ENCODE measurements at regions not wholly inside any gene's neighbourhood (a gene's known extent, or its start where the extent isn't known, plus 50 kb on each side); places are given as distances from the start of the nearest gene placed in this dataset.

DNA sequence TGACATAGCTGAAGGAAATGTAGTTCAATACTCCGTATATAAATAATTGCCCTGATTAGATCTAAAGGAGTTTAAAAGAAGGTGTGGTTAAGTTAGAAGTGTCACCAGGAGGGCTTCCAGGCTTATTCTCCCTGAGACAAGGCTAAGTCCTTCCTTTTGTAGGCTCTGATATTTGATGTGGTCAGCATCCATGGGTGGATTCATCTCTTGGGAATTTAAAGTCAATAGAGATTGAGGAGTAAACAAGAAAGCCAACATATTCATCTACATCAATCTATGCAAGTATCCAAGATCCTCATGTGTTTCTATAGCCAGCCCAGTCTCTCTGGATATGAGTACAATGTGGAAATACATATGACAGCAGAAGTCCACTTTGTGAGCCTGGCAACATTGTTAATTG is 76.8 kb downstream of the KCTD12 start:
- peaks cover 11% of the 10 kb centered on the region; the same call in 1 of the 2 replicates for H3K4me1 ChIP-seq (ENCODE audit: insufficient read depth)
- H3K4me3 ChIP-seq = no peak overlapping the region
- no peaks in the 10 kb centered on the region for H3K9me3 ChIP-seq (ENCODE audit: low read depth)
- H3K27me3 ChIP-seq (replicated peaks; ENCODE audit: insufficient read depth) = no peaks in the 10 kb centered on the region
- no peaks in the 10 kb centered on the region for H3K36me3 ChIP-seq (ENCODE audit: low read depth)
- no peak overlapping the region for H3K4me2 ChIP-seq (ENCODE audit: unreplicated experiment)
- 91 to 97% methylated on average over 1 of the region's 1 CpG for WGBS, 2 experiments (ENCODE audit: low coverage in 1 of 2, low lambda C conversion rate in 2 of 2, missing lambda C conversion rate in 2 of 2)
- no peak overlapping the region for H3K27ac ChIP-seq
- peaks cover 6% of the 10 kb centered on the region; the same call in 1 of the 2 replicates for H3F3A ChIP-seq (ENCODE audit: insufficient read depth)
- in situ Hi-C loops (cut with MboI) = no loop called here
- TF ChIP-seq EZH2phosphoT487 (IDR thresholded peaks at IDR 0.05; ENCODE audit: insufficient read depth, low read depth) (no peak), EZH2 (IDR thresholded peaks at IDR 0.05; ENCODE audit: insufficient read depth, poor library complexity, severe bottlenecking) (no peak)
- no peaks in the 10 kb centered on the region for H3K9me2 ChIP-seq (ENCODE audit: insufficient read depth)
- no peak overlapping the region for H3K9ac ChIP-seq
- DNase-seq = no peak
- no peaks in the 10 kb centered on the region for H4K20me1 ChIP-seq (ENCODE audit: insufficient read depth)
- H2AFZ ChIP-seq = no peak overlapping the region
- H3K79me2 ChIP-seq (ENCODE audit: insufficient read depth) = no peaks in the 10 kb centered on the region

DNA sequence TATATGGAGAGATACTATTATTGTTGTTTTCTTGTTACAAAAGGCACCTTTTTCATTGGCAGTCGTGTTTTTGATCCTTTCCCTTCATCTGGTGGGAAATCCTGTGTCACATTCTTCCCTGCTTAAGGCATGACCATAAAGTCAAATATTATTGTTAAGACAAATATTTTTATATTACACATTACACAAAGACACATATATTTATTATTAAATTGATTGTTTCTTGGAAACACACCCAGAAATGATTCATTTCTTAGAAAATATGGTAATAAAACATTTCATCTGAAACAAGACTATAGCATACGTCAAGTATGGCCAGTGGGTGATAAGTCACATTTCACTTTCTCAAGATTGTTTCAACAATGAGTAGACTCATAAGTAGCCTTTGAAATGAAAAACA is 77.3 kb downstream of the KCTD12 start:
- 46 to 58% methylated on average over 2 of the region's 2 CpGs for WGBS, 2 experiments (ENCODE audit: low coverage in 1 of 2, low lambda C conversion rate in 2 of 2, missing lambda C conversion rate in 2 of 2)
- no peak for TF ChIP-seq EZH2phosphoT487 (IDR thresholded peaks at IDR 0.05; ENCODE audit: insufficient read depth, low read depth)
- TF ChIP-seq EZH2 (IDR thresholded peaks at IDR 0.05; ENCODE audit: insufficient read depth, poor library complexity, severe bottlenecking) = no peak
- Histone ChIP-seq H3K9me3 (ENCODE audit: low read depth) (no peaks in the 10 kb centered on the region), H2AFZ (no peak overlapping the region), H3K4me1 (ENCODE audit: insufficient read depth) (peaks cover 11% of the 10 kb centered on the region; the same call in 1 of the 2 replicates), H3K27me3 (replicated peaks; ENCODE audit: insufficient read depth) (no peaks in the 10 kb centered on the region), H3F3A (ENCODE audit: insufficient read depth) (peaks cover 6% of the 10 kb centered on the region; the same call in 1 of the 2 replicates), H3K4me3 (no peak overlapping the region), H3K9me2 (ENCODE audit: insufficient read depth) (no peaks in the 10 kb centered on the region), H3K79me2 (ENCODE audit: insufficient read depth) (no peaks in the 10 kb centered on the region), H3K27ac (no peak overlapping the region), H3K9ac (no peak overlapping the region), H3K4me2 (ENCODE audit: unreplicated experiment) (no peak overlapping the region), H4K20me1 (ENCODE audit: insufficient read depth) (no peaks in the 10 kb centered on the region), H3K36me3 (ENCODE audit: low read depth) (no peaks in the 10 kb centered on the region)
- in situ Hi-C loops (cut with MboI) = no loop called here
- no peak for DNase-seq

DNA sequence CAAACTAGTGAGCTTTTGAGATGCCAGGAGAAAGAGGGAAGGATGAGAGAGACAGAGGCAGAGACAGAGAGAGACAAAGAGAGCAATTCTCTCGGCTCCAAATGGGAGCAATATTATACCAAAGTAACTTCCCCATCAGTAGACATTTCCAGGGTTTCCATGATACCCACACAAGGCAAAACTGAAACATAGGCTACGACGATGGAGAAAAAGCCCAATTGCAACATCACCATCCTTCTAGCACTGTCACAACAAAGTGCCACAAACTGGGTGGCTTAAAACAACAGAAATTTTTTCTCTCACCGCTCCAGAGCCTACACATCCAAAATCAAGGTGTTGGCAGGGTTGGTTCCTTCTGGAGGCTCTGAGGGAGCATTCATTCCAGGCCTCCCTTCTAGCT is 81.4 kb downstream of the KCTD12 start:
- no peaks in the 10 kb centered on the region for H3K79me2 ChIP-seq (ENCODE audit: insufficient read depth)
- H3K9me3 ChIP-seq (ENCODE audit: low read depth) = no peaks in the 10 kb centered on the region
- in situ Hi-C loops (cut with MboI) = no loop called here
- H3K4me3 ChIP-seq = no peak overlapping the region
- H3K27me3 ChIP-seq (replicated peaks; ENCODE audit: insufficient read depth) = no peaks in the 10 kb centered on the region
- H3K4me2 ChIP-seq (ENCODE audit: unreplicated experiment) = no peak overlapping the region
- DNase-seq = no peak
- no peaks in the 10 kb centered on the region for H3F3A ChIP-seq (ENCODE audit: insufficient read depth)
- 79 to 81% methylated on average over 4 of the region's 4 CpGs for WGBS, 2 experiments (ENCODE audit: low coverage in 1 of 2, low lambda C conversion rate in 2 of 2, missing lambda C conversion rate in 2 of 2)
- H4K20me1 ChIP-seq (ENCODE audit: insufficient read depth) = no peaks in the 10 kb centered on the region
- no peaks in the 10 kb centered on the region for H3K36me3 ChIP-seq (ENCODE audit: low read depth)
- no peak overlapping the region for H3K9ac ChIP-seq
- H3K9me2 ChIP-seq (ENCODE audit: insufficient read depth) = no peaks in the 10 kb centered on the region
- H3K27ac ChIP-seq = no peak overlapping the region
- no peaks in the 10 kb centered on the region for H3K4me1 ChIP-seq (ENCODE audit: insufficient read depth)
- H2AFZ ChIP-seq = no peak overlapping the region
- TF ChIP-seq EZH2phosphoT487 (IDR thresholded peaks at IDR 0.05; ENCODE audit: insufficient read depth, low read depth) (no peak), EZH2 (IDR thresholded peaks at IDR 0.05; ENCODE audit: insufficient read depth, poor library complexity, severe bottlenecking) (no peak)

DNA sequence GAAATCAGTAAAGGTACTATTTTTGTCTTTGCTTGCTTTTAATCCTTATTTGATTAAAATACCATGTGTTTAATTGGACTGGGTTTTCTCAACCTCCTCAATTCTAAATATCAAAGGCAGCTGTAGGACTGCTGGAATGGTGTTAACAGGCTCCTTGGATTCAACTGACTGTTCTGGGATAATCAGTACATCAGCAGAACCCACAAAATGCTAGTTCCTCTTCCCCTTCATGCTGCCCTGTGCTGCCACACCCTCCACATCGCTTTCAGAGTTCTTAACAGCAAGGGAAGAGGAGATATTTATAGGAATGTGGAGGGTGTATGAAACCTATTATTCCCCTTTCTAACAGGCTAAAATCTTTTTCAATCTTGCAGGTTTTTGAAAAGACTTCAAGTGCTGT is 82.4 kb downstream of the KCTD12 start:
- Histone ChIP-seq H3K4me2 (ENCODE audit: unreplicated experiment) (no peak overlapping the region), H3K4me1 (ENCODE audit: insufficient read depth) (no peaks in the 10 kb centered on the region), H3K9me2 (ENCODE audit: insufficient read depth) (no peaks in the 10 kb centered on the region), H3F3A (ENCODE audit: insufficient read depth) (no peaks in the 10 kb centered on the region), H3K27ac (no peak overlapping the region), H4K20me1 (ENCODE audit: insufficient read depth) (no peaks in the 10 kb centered on the region), H3K4me3 (no peak overlapping the region), H3K9ac (no peak overlapping the region), H3K9me3 (ENCODE audit: low read depth) (no peaks in the 10 kb centered on the region), H3K27me3 (replicated peaks; ENCODE audit: insufficient read depth) (no peaks in the 10 kb centered on the region), H2AFZ (no peak overlapping the region), H3K79me2 (ENCODE audit: insufficient read depth) (no peaks in the 10 kb centered on the region), H3K36me3 (ENCODE audit: low read depth) (no peaks in the 10 kb centered on the region)
- in situ Hi-C loops (cut with MboI) = no loop called here
- no peak for DNase-seq
- WGBS, 2 experiments (ENCODE audit: low coverage in 1 of 2, low lambda C conversion rate in 2 of 2, missing lambda C conversion rate in 2 of 2) = 22 to 39% methylated on average over 1 of the region's 1 CpG
- TF ChIP-seq EZH2phosphoT487 (IDR thresholded peaks at IDR 0.05; ENCODE audit: insufficient read depth, low read depth) = no peak
- TF ChIP-seq EZH2 (IDR thresholded peaks at IDR 0.05; ENCODE audit: insufficient read depth, poor library complexity, severe bottlenecking) = no peak

DNA sequence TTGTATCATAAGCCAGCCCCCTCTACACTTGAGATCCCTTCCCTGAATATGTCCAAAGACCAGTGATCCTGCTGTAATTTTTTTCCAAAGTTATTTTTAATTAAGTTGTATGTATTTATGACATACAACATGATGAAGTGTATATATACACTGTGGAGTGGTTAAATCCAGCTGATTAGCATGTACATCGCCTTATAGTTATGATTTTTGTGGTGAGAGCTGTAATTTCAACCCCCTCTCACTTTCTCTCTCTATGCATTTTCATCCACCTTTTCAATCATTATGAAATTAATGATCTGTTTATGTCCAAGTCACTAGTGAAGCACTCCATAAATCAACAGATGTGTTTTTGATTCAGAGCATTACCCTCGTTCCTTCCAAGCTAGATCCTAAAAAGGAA is 85.3 kb downstream of the KCTD12 start:
- no peaks in the 10 kb centered on the region for H3F3A ChIP-seq (ENCODE audit: insufficient read depth)
- DNase-seq = no peak
- H3K27ac ChIP-seq = no peak overlapping the region
- no peak overlapping the region for H3K9ac ChIP-seq
- no peaks in the 10 kb centered on the region for H3K79me2 ChIP-seq (ENCODE audit: insufficient read depth)
- no peaks in the 10 kb centered on the region for H3K36me3 ChIP-seq (ENCODE audit: low read depth)
- H3K27me3 ChIP-seq (replicated peaks; ENCODE audit: insufficient read depth) = no peaks in the 10 kb centered on the region
- no peak overlapping the region for H3K4me3 ChIP-seq
- no peaks in the 10 kb centered on the region for H3K9me3 ChIP-seq (ENCODE audit: low read depth)
- H3K4me1 ChIP-seq (ENCODE audit: insufficient read depth) = no peaks in the 10 kb centered on the region
- H3K4me2 ChIP-seq (ENCODE audit: unreplicated experiment) = no peak overlapping the region
- no peaks in the 10 kb centered on the region for H3K9me2 ChIP-seq (ENCODE audit: insufficient read depth)
- in situ Hi-C loops (cut with MboI) = no loop called here
- H4K20me1 ChIP-seq (ENCODE audit: insufficient read depth) = no peaks in the 10 kb centered on the region
- WGBS, 2 experiments (ENCODE audit: low coverage in 1 of 2, low lambda C conversion rate in 2 of 2, missing lambda C conversion rate in 2 of 2) = 70 to 76% methylated on average over 2 of the region's 2 CpGs
- no peak overlapping the region for H2AFZ ChIP-seq
- TF ChIP-seq EZH2phosphoT487 (IDR thresholded peaks at IDR 0.05; ENCODE audit: insufficient read depth, low read depth) = no peak
- TF ChIP-seq EZH2 (IDR thresholded peaks at IDR 0.05; ENCODE audit: insufficient read depth, poor library complexity, severe bottlenecking) = no peak
